HepG2 (cell line): ENCODE measurements at regions not wholly inside any gene's neighbourhood (a gene's known extent, or its start where the extent isn't known, plus 50 kb on each side); places are given as distances from the start of the nearest gene placed in this dataset.

Experiments used
- ATAC-seq: fragments of 200-7000 bp; cut with Tn5 transposase; 3 replicates; pipeline ENCODE4 v1.9.1; 2020; ENCODE audit warnings: mild to moderate bottlenecking, moderate library complexity
- BruUV-seq: library from RNA; stranded (reverse); fragments of 400-500 nt; replicated peaks from 2 replicates; lab custom pipeline; 2021; lab: Mats Ljungman, UMichigan
- CTCF ChIA-PET: fragments of 300-600 bp; formaldehyde crosslinking; extraction: SDS; loops from one replicate; lab custom pipeline; 2021; ENCODE audit warnings: low total read pairs, inconsistent platforms, low intra/inter-chr PET ratio; lab: Yijun Ruan, JAX
- POLR2A ChIA-PET: fragments of 350-600 bp; sonication (Branson Sonifier 250); formaldehyde crosslinking; loops from one replicate; lab custom pipeline; 2020; ENCODE audit warnings: antibody characterized with exemption, inconsistent platforms; lab: Yijun Ruan, JAX
- DNase-seq: peaks from one replicate; pipeline ENCODE4 v3.0.0-alpha.2; 2015; ENCODE audit warnings: low spot score
- FAIRE-seq: peaks from 3 replicates; lab custom pipeline; 2011; peaks lifted over from hg19 to GRCh38; lab: Jason Lieb, UNC
- H2AFZ ChIP-seq: one replicate; pipeline ENCODE4 v1.6.1; 2011; ENCODE audit warnings: low read length, inconsistent platforms
- H3K27ac ChIP-seq: fragments of 300-600 bp; 3 replicates; pipeline ENCODE4 v1.8.0; 2011; ENCODE audit warnings: mixed run types, mild to moderate bottlenecking, mixed read lengths, low read length, inconsistent platforms; ENCODE audit not compliant: insufficient read depth; ENCODE audit errors: extremely low read length
- H3K27me3 ChIP-seq, 2 experiments: fragments of 200-600 bp in 1 of 2; 2 replicates in 1 of 2; 3 replicates in 1 of 2; pipeline versions ENCODE4 v1.6.0 to v1.8.0; 2011; ENCODE audit warnings: low read length in 2 of 2, mild to moderate bottlenecking in 2 of 2, moderate library complexity in 2 of 2, inconsistent platforms in 1 of 2; ENCODE audit not compliant: insufficient read depth in 2 of 2, control insufficient read depth in 1 of 2
- H3K36me3 ChIP-seq, 2 experiments: fragments of 200-600 bp in 1 of 2; replicated peaks in 1 of 2; 2 replicates in 1 of 2; 3 replicates in 1 of 2; pipeline versions ENCODE4 v1.5.1 to v1.8.0; 2011; ENCODE audit warnings: low read length in 2 of 2, inconsistent platforms in 1 of 2; ENCODE audit not compliant: insufficient read depth in 2 of 2, control insufficient read depth in 1 of 2
- H3K4me1 ChIP-seq: 2 replicates; pipeline ENCODE4 v1.5.1; 2012; ENCODE audit warnings: low read length, inconsistent platforms; ENCODE audit not compliant: insufficient read depth
- H3K4me2 ChIP-seq: 2 replicates; pipeline ENCODE4 v1.6.0; 2011; ENCODE audit warnings: low read depth, low read length, inconsistent platforms
- H3K4me3 ChIP-seq, 3 experiments: fragments of 200-600 bp in 1 of 3; sonication (generic), shearing (Covaris generic) in 1 of 3; replicated peaks in 1 of 3; 2 replicates each; pipeline ENCODE4 v1.5.1; 2011 to 2016; ENCODE audit warnings: low read length in 3 of 3, inconsistent platforms in 2 of 3, low read depth in 2 of 3, mild to moderate bottlenecking in 2 of 3, control low read depth in 1 of 3, mixed read lengths in 1 of 3; ENCODE audit not compliant: insufficient read depth in 1 of 3
- H3K79me2 ChIP-seq: one replicate; pipeline ENCODE4 v1.6.1; 2011; ENCODE audit warnings: low read length, inconsistent platforms; ENCODE audit not compliant: insufficient read depth
- H3K9ac ChIP-seq: 2 replicates; pipeline ENCODE4 v1.6.0; 2011; ENCODE audit warnings: mild to moderate bottlenecking, low read depth, low read length, inconsistent platforms; ENCODE audit not compliant: insufficient read depth
- H3K9me3 ChIP-seq: 2 replicates; pipeline ENCODE4 v1.5.1; 2012; ENCODE audit warnings: mild to moderate bottlenecking, low read length
- H4K20me1 ChIP-seq: 2 replicates; pipeline ENCODE4 v1.6.0; 2011; ENCODE audit warnings: inconsistent platforms, mild to moderate bottlenecking, low read length, moderate library complexity; ENCODE audit not compliant: insufficient read depth
- ATF7 ChIP-seq, 2 experiments: fragments of 450-650 bp in 1 of 2; sonication (generic) in 1 of 2; formaldehyde crosslinking in 1 of 2; IDR thresholded peaks; 2 replicates each; pipeline versions ENCODE4 v1.4.0 to v1.6.1; 2016 to 2020; ENCODE audit warnings: antibody characterized with exemption in 1 of 2, mild to moderate bottlenecking in 1 of 2, missing genetic modification reagents in 1 of 2
- ELF1 ChIP-seq: sonication (generic); formaldehyde crosslinking; IDR thresholded peaks from 2 replicates; pipeline ENCODE4 v1.4.0; 2020; ENCODE audit warnings: missing genetic modification reagents
- HCFC1 ChIP-seq: fragments of 150-350 bp; IDR thresholded peaks from 2 replicates; pipeline ENCODE4 v1.6.1; 2014; ENCODE audit warnings: low read depth, low read length
- KAT7 ChIP-seq: IDR thresholded peaks from 2 replicates; pipeline ENCODE4 v1.6.1; 2018; ENCODE audit warnings: borderline replicate concordance, missing compliant biosample characterization
- MTF2 ChIP-seq: sonication (generic); formaldehyde crosslinking; IDR thresholded peaks from 2 replicates; pipeline ENCODE4 v1.5.0; 2020; ENCODE audit warnings: missing genetic modification reagents, borderline replicate concordance
- SP140L ChIP-seq: sonication (generic); formaldehyde crosslinking; IDR thresholded peaks from 2 replicates; pipeline ENCODE4 v1.4.0; 2020; ENCODE audit warnings: missing genetic modification reagents, borderline replicate concordance
- SYNCRIP ChIP-seq: fragments of 200-400 bp; formaldehyde crosslinking; IDR thresholded peaks from 2 replicates; pipeline ENCODE4 v1.6.1; 2018; ENCODE audit warnings: mild to moderate bottlenecking, low read depth, low read length; ENCODE audit not compliant: insufficient read depth
- ZFP36L1 ChIP-seq: sonication (generic); formaldehyde crosslinking; IDR thresholded peaks from 2 replicates; pipeline ENCODE4 v1.8.0; 2022; ENCODE audit warnings: mild to moderate bottlenecking, missing genetic modification reagents, moderate library complexity
- in situ Hi-C: cut with HindIII; loops from 2 replicates; pipeline ENCODE4 v1.10.0; 2017; ENCODE audit warnings: low pct_unique_long_range_greater_than_20kb; ENCODE audit not compliant: extremely low pct_ligation_motif_present
- intact Hi-C: fragments of 100-400 bp; cut with micrococcal nuclease; formaldehyde crosslinking; loops from one replicate; pipeline ENCODE4 v1.10.0; 2022; ENCODE audit not compliant: unreplicated experiment
- TF ChIP-seq, protein P1 (sequence below): sonication (generic); formaldehyde crosslinking; IDR thresholded peaks from 2 replicates; pipeline ENCODE4 v1.8.1; 2023; ENCODE audit warnings: mild to moderate bottlenecking, inconsistent platforms, moderate library complexity, missing genetic modification reagents, borderline replicate concordance
- TF ChIP-seq, protein P2 (sequence below): sonication (generic); formaldehyde crosslinking; IDR thresholded peaks from 2 replicates; pipeline ENCODE4 v1.5.0; 2020; ENCODE audit warnings: mild to moderate bottlenecking, missing genetic modification reagents
- TF ChIP-seq, protein P3 (sequence below): sonication (generic); formaldehyde crosslinking; IDR thresholded peaks from 2 replicates; pipeline ENCODE4; 2020; ENCODE audit warnings: missing genetic modification reagents, mild to moderate bottlenecking, borderline replicate concordance
- TF ChIP-seq, protein P4 (sequence below): sonication (generic); formaldehyde crosslinking; conservative IDR thresholded peaks from 2 replicates; pipeline ENCODE4 v1.4.0; 2020; ENCODE audit warnings: missing genetic modification reagents
- TF ChIP-seq, protein P5 (sequence below): IDR thresholded peaks from 2 replicates; pipeline ENCODE4 v1.6.1; 2018; ENCODE audit warnings: missing genetic modification reagents, mild to moderate bottlenecking, missing compliant biosample characterization

DNA sequence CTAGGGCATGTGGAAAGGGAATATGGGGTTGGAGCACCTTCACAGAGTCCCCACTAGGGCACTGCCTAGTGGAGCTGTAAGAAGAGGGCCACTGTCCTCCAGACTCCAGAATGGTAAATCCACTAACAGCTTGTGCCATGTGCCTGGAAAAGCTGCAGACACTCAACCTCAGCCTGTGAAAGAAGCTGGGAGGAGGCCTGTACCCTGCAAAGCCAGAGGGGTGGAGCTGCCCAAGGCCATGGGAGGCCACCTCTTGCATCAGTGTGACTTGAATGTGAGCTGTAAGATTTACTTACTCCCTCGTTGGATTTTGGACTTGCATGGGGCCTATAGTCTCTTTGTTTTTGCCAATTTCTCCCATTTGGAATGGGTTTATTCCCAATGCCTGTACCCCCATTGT is 705.2 kb upstream of the ROBO1 start (continued):
- TF ChIP-seq, protein P1, sequence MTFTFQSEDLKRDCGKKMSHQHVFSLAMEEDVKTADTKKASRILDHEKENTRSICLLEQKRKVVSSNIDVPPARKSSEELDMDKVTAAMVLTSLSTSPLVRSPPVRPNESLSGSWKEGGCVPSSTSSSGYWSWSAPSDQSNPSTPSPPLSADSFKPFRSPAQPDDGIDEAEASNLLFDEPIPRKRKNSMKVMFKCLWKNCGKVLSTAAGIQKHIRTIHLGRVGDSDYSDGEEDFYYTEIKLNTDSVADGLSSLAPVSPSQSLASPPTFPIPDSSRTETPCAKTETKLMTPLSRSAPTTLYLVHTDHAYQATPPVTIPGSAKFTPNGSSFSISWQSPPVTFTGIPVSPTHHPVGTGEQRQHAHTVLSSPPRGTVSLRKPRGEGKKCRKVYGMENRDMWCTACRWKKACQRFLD, result no peak
- TF ChIP-seq, protein P2, sequence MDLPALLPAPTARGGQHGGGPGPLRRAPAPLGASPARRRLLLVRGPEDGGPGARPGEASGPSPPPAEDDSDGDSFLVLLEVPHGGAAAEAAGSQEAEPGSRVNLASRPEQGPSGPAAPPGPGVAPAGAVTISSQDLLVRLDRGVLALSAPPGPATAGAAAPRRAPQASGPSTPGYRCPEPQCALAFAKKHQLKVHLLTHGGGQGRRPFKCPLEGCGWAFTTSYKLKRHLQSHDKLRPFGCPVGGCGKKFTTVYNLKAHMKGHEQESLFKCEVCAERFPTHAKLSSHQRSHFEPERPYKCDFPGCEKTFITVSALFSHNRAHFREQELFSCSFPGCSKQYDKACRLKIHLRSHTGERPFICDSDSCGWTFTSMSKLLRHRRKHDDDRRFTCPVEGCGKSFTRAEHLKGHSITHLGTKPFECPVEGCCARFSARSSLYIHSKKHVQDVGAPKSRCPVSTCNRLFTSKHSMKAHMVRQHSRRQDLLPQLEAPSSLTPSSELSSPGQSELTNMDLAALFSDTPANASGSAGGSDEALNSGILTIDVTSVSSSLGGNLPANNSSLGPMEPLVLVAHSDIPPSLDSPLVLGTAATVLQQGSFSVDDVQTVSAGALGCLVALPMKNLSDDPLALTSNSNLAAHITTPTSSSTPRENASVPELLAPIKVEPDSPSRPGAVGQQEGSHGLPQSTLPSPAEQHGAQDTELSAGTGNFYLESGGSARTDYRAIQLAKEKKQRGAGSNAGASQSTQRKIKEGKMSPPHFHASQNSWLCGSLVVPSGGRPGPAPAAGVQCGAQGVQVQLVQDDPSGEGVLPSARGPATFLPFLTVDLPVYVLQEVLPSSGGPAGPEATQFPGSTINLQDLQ (CRISPR knock-in tag), result no peak
- TF ChIP-seq, all 625 proteins: peak for 0

DNA sequence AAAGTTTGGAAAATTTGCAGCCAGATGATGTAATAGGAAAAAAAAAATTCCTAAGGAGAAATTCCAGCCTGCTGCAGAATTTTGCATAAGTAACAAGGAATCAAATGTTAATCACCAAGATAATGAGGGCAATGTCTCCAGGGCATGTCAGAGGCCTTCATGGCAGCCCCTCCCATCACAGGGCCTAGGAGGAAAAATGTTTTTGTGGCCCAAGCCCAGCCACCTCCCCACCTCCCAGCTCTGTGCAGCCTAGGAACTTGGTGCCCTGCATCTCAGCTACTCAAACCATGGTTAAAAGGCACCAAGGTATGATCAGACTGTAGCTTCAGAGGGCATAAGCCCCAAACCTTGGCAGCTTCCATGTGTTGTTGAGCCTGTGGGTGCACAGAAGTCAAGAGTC is 704.7 kb upstream of the ROBO1 start:
- Histone ChIP-seq H3K36me3 (no peaks in the 10 kb centered on the region), H3K4me3 (no peak overlapping the region), H3K79me2 (no peaks in the 10 kb centered on the region), H2AFZ (no peak overlapping the region), H3K9me3 (no peaks in the 10 kb centered on the region), H4K20me1 (no peaks in the 10 kb centered on the region), H3K4me2 (no peak overlapping the region), H3K9ac (no peak overlapping the region), H3K27me3 (no peaks in the 10 kb centered on the region), H3K4me1 (no peaks in the 10 kb centered on the region), H3K27ac (no peak overlapping the region)
- ATAC-seq, result no peak
- BruUV-seq, result no TSS peak
- DNase-seq, result no peak
- ChIA-PET CTCF (no interaction called here), POLR2A (no interaction called here)
- FAIRE-seq, result no peak
- in situ Hi-C loops, result no loop called here
- intact Hi-C loops, result no loop called here
- TF ChIP-seq HCFC1, result no peak
- TF ChIP-seq, protein P3, sequence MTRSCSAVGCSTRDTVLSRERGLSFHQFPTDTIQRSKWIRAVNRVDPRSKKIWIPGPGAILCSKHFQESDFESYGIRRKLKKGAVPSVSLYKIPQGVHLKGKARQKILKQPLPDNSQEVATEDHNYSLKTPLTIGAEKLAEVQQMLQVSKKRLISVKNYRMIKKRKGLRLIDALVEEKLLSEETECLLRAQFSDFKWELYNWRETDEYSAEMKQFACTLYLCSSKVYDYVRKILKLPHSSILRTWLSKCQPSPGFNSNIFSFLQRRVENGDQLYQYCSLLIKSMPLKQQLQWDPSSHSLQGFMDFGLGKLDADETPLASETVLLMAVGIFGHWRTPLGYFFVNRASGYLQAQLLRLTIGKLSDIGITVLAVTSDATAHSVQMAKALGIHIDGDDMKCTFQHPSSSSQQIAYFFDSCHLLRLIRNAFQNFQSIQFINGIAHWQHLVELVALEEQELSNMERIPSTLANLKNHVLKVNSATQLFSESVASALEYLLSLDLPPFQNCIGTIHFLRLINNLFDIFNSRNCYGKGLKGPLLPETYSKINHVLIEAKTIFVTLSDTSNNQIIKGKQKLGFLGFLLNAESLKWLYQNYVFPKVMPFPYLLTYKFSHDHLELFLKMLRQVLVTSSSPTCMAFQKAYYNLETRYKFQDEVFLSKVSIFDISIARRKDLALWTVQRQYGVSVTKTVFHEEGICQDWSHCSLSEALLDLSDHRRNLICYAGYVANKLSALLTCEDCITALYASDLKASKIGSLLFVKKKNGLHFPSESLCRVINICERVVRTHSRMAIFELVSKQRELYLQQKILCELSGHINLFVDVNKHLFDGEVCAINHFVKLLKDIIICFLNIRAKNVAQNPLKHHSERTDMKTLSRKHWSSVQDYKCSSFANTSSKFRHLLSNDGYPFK, result no peak
- no peak for TF ChIP-seq SYNCRIP
- no peak for TF ChIP-seq ATF7 (IDR thresholded peaks at IDR 0.05)
- no peak for TF ChIP-seq ATF7 (CRISPR knock-in tag; IDR thresholded peaks at IDR 0.05)
- no peak for TF ChIP-seq SP140L (CRISPR knock-in tag)
- TF ChIP-seq, protein P4, sequence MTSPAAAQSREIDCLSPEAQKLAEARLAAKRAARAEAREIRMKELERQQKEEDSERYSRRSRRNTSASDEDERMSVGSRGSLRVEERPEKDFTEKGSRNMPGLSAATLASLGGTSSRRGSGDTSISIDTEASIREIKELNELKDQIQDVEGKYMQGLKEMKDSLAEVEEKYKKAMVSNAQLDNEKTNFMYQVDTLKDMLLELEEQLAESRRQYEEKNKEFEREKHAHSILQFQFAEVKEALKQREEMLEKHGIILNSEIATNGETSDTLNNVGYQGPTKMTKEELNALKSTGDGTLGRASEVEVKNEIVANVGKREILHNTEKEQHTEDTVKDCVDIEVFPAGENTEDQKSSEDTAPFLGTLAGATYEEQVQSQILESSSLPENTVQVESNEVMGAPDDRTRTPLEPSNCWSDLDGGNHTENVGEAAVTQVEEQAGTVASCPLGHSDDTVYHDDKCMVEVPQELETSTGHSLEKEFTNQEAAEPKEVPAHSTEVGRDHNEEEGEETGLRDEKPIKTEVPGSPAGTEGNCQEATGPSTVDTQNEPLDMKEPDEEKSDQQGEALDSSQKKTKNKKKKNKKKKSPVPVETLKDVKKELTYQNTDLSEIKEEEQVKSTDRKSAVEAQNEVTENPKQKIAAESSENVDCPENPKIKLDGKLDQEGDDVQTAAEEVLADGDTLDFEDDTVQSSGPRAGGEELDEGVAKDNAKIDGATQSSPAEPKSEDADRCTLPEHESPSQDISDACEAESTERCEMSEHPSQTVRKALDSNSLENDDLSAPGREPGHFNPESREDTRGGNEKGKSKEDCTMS (CRISPR knock-in tag), result no peak
- no peak for TF ChIP-seq ELF1 (CRISPR knock-in tag)
- TF ChIP-seq MTF2 (CRISPR knock-in tag), result no peak
- TF ChIP-seq ZFP36L1, result no peak
- TF ChIP-seq KAT7 (CRISPR knock-in tag), result no peak
- TF ChIP-seq, protein P5, sequence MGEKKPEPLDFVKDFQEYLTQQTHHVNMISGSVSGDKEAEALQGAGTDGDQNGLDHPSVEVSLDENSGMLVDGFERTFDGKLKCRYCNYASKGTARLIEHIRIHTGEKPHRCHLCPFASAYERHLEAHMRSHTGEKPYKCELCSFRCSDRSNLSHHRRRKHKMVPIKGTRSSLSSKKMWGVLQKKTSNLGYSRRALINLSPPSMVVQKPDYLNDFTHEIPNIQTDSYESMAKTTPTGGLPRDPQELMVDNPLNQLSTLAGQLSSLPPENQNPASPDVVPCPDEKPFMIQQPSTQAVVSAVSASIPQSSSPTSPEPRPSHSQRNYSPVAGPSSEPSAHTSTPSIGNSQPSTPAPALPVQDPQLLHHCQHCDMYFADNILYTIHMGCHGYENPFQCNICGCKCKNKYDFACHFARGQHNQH, result no peak
